K562 (cell line): ENCODE measurements at regions not wholly inside any gene's neighbourhood (a gene's known extent, or its start where the extent isn't known, plus 50 kb on each side); places are given as distances from the start of the nearest gene placed in this dataset.

Experiments
- ATAC-seq: fragments of 200-7000 bp; cut with Tn5 transposase; 3 replicates; pipeline ENCODE4 v1.9.1; 2020; ENCODE audit warnings: moderate library complexity
- BruUV-seq: library from RNA; stranded (reverse); fragments of 400-500 nt; replicated peaks from 2 replicates; lab custom pipeline; 2021; lab: Mats Ljungman, UMichigan
- CTCF ChIA-PET: fragments of 300-600 bp; formaldehyde crosslinking; extraction: SDS; loops from one replicate; lab custom pipeline; 2021; ENCODE audit warnings: low intra/inter-chr PET ratio; lab: Yijun Ruan, JAX
- POLR2A ChIA-PET: fragments of 300-600, 350-650 bp; sonication (Branson Sonifier 250); formaldehyde crosslinking; extraction: SDS; loops from one replicate; lab custom pipeline; 2021; ENCODE audit warnings: antibody characterized with exemption, inconsistent platforms; lab: Yijun Ruan, JAX
- DNase-seq, 4 experiments: peaks; one replicate each; pipeline versions ENCODE4 v3.0.0 to v3.0.0-alpha.2; 2011 to 2018; ENCODE audit warnings: low spot score in 3 of 4, mixed read lengths in 3 of 4; ENCODE audit errors: extremely low read depth in 1 of 4
- FAIRE-seq: peaks from 2 replicates; lab custom pipeline; 2011; peaks lifted over from hg19 to GRCh38; lab: Jason Lieb, UNC
- H2AFZ ChIP-seq: 2 replicates; pipeline ENCODE4 v1.6.0; 2011; ENCODE audit warnings: low read depth, low read length, control low read depth, inconsistent platforms
- H3K27ac ChIP-seq: fragments of 200-600 bp; 3 replicates; pipeline ENCODE4 v1.8.0; 2011; ENCODE audit warnings: low read depth, mild to moderate bottlenecking, control low read depth, inconsistent platforms, low read length, moderate library complexity, mixed read lengths; ENCODE audit errors: extremely low read depth
- H3K27me3 ChIP-seq, 2 experiments: fragments of 300-600 bp in 1 of 2; 2 replicates in 1 of 2; 3 replicates in 1 of 2; pipeline versions ENCODE4 v1.6.0 to v1.8.0; 2011; ENCODE audit warnings: inconsistent platforms in 2 of 2, low read length in 2 of 2, mild to moderate bottlenecking in 1 of 2, mixed read lengths in 1 of 2, moderate library complexity in 1 of 2; ENCODE audit not compliant: control insufficient read depth in 2 of 2, insufficient read depth in 2 of 2
- H3K36me3 ChIP-seq: fragments of 300-600 bp; 3 replicates; pipeline ENCODE4 v1.8.0; 2011; ENCODE audit warnings: mild to moderate bottlenecking, low read length, inconsistent platforms; ENCODE audit not compliant: control insufficient read depth, insufficient read depth
- H3K4me1 ChIP-seq, 2 experiments: fragments of 200-600 bp in 1 of 2; replicated peaks in 1 of 2; 2 replicates in 1 of 2; 3 replicates in 1 of 2; pipeline versions ENCODE4 v1.5.1 to v1.8.0; 2011; ENCODE audit warnings: inconsistent platforms in 2 of 2, low read length in 2 of 2, mild to moderate bottlenecking in 1 of 2, mixed read lengths in 1 of 2, moderate library complexity in 1 of 2; ENCODE audit not compliant: control insufficient read depth in 2 of 2, insufficient read depth in 2 of 2
- H3K4me2 ChIP-seq: 2 replicates; pipeline ENCODE4 v1.6.1; 2011; ENCODE audit warnings: low read length, control low read depth, inconsistent platforms, mixed read lengths; ENCODE audit not compliant: insufficient read depth
- H3K4me3 ChIP-seq: fragments of 200-600 bp; sonication (generic), shearing (Covaris generic); 2 replicates; pipeline ENCODE4 v1.5.1; 2016; ENCODE audit warnings: control low read depth, inconsistent platforms
- H3K79me2 ChIP-seq: fragments of 200-600 bp; 3 replicates; pipeline ENCODE4 v1.8.0; 2011; ENCODE audit warnings: low read length, inconsistent platforms; ENCODE audit not compliant: control insufficient read depth, insufficient read depth
- H3K9ac ChIP-seq, 2 experiments: 2 replicates each; pipeline versions ENCODE4 v1.6.0 to v1.6.1; 2011; ENCODE audit warnings: low read depth in 2 of 2, low read length in 2 of 2, control low read depth in 1 of 2, inconsistent platforms in 1 of 2, mild to moderate bottlenecking in 1 of 2, mixed read lengths in 1 of 2; ENCODE audit not compliant: insufficient read depth in 1 of 2
- H3K9me1 ChIP-seq: one replicate; pipeline ENCODE4 v1.6.0; 2011; ENCODE audit warnings: inconsistent platforms, mild to moderate bottlenecking, low read length, moderate library complexity; ENCODE audit not compliant: control insufficient read depth, insufficient read depth
- H3K9me3 ChIP-seq: replicated peaks from 2 replicates; pipeline ENCODE4 v1.5.1; 2011; ENCODE audit warnings: low read depth, low read length, inconsistent platforms; ENCODE audit not compliant: control insufficient read depth, insufficient read depth
- H4K20me1 ChIP-seq: replicated peaks from 2 replicates; pipeline ENCODE4 v1.6.1; 2011; ENCODE audit warnings: low read length, inconsistent platforms, mixed read lengths; ENCODE audit not compliant: control insufficient read depth, insufficient read depth
- HSF4 ChIP-seq: fragments of 250-450 bp; sonication (Bioruptor Pico); IDR thresholded peaks from 2 replicates; pipeline ENCODE4 v2.1.2; 2022; ENCODE audit warnings: mild to moderate bottlenecking, moderate library complexity, borderline replicate concordance
- KAT7 ChIP-seq: sonication (generic); formaldehyde crosslinking; IDR thresholded peaks from 2 replicates; pipeline ENCODE4 v1.8.0; 2022; ENCODE audit warnings: missing genetic modification reagents, mild to moderate bottlenecking, borderline replicate concordance
- TFE3 ChIP-seq: fragments of 450-650 bp; formaldehyde crosslinking; IDR thresholded peaks from 2 replicates; pipeline ENCODE4 v1.4.0; 2020; ENCODE audit warnings: mild to moderate bottlenecking, mixed read lengths
- XRCC4 ChIP-seq: IDR thresholded peaks from one replicate; pipeline ENCODE4 v1.6.1; 2011; ENCODE audit not compliant: insufficient read depth, insufficient read length; ENCODE audit errors: extremely low read depth
- ZBTB1 ChIP-seq: sonication (generic); formaldehyde crosslinking; IDR thresholded peaks from 2 replicates; pipeline ENCODE4 v1.8.1; 2023; ENCODE audit warnings: missing genetic modification reagents, low read depth, mild to moderate bottlenecking, borderline replicate concordance
- ZNF407 ChIP-seq: fragments of 450-650 bp; IDR thresholded peaks from 2 replicates; pipeline ENCODE4 v1.6.1; 2016; ENCODE audit warnings: low read depth
- ZNF436 ChIP-seq: fragments of 250-450, 450-650 bp; sonication (Bioruptor Pico); formaldehyde crosslinking; IDR thresholded peaks from 2 replicates; pipeline ENCODE4 v1.7.0; 2020; ENCODE audit warnings: mild to moderate bottlenecking
- ZNF511 ChIP-seq: sonication (generic); formaldehyde crosslinking; IDR thresholded peaks from 2 replicates; pipeline ENCODE4 v1.8.0; 2022; ENCODE audit warnings: mild to moderate bottlenecking, missing genetic modification reagents
- ZNF518B ChIP-seq: fragments of 250-450 bp; sonication (Bioruptor Pico); IDR thresholded peaks from 2 replicates; pipeline ENCODE4 v1.5.0; 2021; ENCODE audit warnings: mild to moderate bottlenecking, moderate library complexity
- in situ Hi-C: fragments of 300-500 bp; cut with MboI; formaldehyde crosslinking; loops from 4 replicates; pipeline ENCODE4 v1.15.0; 2018; ENCODE audit warnings: inconsistent platforms, mixed read lengths
- intact Hi-C: fragments of 100-400 bp; cut with micrococcal nuclease; formaldehyde crosslinking; loops from 2 replicates; pipeline ENCODE4 v1.14.2; 2022

- in situ Hi-C loops (no loop called here), intact Hi-C loops (no loop called here)
- ATAC-seq (no peak), DNase-seq (no peak), FAIRE-seq (no peak)
- Histone ChIP-seq H3K9me3 (no peaks in the 10 kb centered on the region), H3K27me3 (no peaks in the 10 kb centered on the region), H2AFZ (no peak overlapping the region), H3K79me2 (no peaks in the 10 kb centered on the region), H3K36me3 (no peaks in the 10 kb centered on the region), H3K9me1 (no peaks in the 10 kb centered on the region), H4K20me1 (no peaks in the 10 kb centered on the region), H3K9ac (no peak overlapping the region), H3K4me2 (no peak overlapping the region), H3K27ac (no peak overlapping the region), H3K4me1 (no peaks in the 10 kb centered on the region), H3K4me3 (no peak overlapping the region)
- POLR2A ChIA-PET: no interaction called here
- BruUV-seq: no TSS peak
- CTCF ChIA-PET: no interaction called here
- no peak for TF ChIP-seq ZNF511
- no peak for TF ChIP-seq ZNF436 (CRISPR knock-in tag)
- TF ChIP-seq ZBTB1 (CRISPR knock-in tag): no peak
- no peak for TF ChIP-seq ZNF518B (CRISPR knock-in tag)
- TF ChIP-seq ZNF407: no peak
- TF ChIP-seq XRCC4: no peak
- no peak for TF ChIP-seq TFE3 (CRISPR knock-in tag)
- TF ChIP-seq HSF4 (CRISPR knock-in tag): no peak
- no peak for TF ChIP-seq KAT7 (CRISPR knock-in tag)
Observed at GRCh38 chr3:18190646-18191045, 234.5 kb downstream of the SATB1 start.
